NCI-H524 treated with DMSO at 0.1 percent for 48 hours (cell line): ENCODE measurements at regions not wholly inside any gene's neighbourhood (a gene's known extent, or its start where the extent isn't known, plus 50 kb on each side); places are given as distances from the start of the nearest gene placed in this dataset.
"Not testable (repeated sequence)": the region's sequence is repeated elsewhere in the genome, so short reads cannot be mapped to it uniquely, and the experiment has no call there.

Experiments used
- DNase-seq: peaks from one replicate; lab custom pipeline; 2025; lab: John Stamatoyannopoulos, UW

- no peak for DNase-seq
These were observed 56.5 kb downstream of the KCTD12 start for GRCh38 chr13:76829572-76830327.

GRCh38 chr13:76828316-76828741, 57.9 kb downstream of the KCTD12 start:
- no peak for DNase-seq

GRCh38 chr13:76826527-76826926, 59.7 kb downstream of the KCTD12 start:
- no peak for DNase-seq

GRCh38 chr13:76825430-76825829, 60.8 kb downstream of the KCTD12 start:
- no peak for DNase-seq

GRCh38 chr13:76823969-76824368, 62.2 kb downstream of the KCTD12 start:
- no peak for DNase-seq

- no peak for DNase-seq
These were observed 63.4 kb downstream of the KCTD12 start for GRCh38 chr13:76822698-76823267.

- DNase-seq = not testable (repeated sequence)
These were observed 65.0 kb downstream of the KCTD12 start for GRCh38 chr13:76821222-76821621.

- DNase-seq = no peak
These were observed 65.4 kb downstream of the KCTD12 start for GRCh38 chr13:76820759-76821158.

GRCh38 chr13:76816394-76816793, 69.8 kb downstream of the KCTD12 start:
- no peak for DNase-seq

GRCh38 chr13:76815344-76815743, 70.9 kb downstream of the KCTD12 start:
- DNase-seq = no peak

- DNase-seq = no peak
These were observed 72.3 kb downstream of the KCTD12 start for GRCh38 chr13:76813891-76814290.

GRCh38 chr13:76813000-76813691, 73.1 kb downstream of the KCTD12 start:
- no peak for DNase-seq

GRCh38 chr13:76812206-76812897, 73.9 kb downstream of the KCTD12 start:
- DNase-seq = peak; percentile 86

GRCh38 chr13:76809389-76809788, 76.8 kb downstream of the KCTD12 start:
- DNase-seq = no peak

GRCh38 chr13:76808927-76809326, 77.3 kb downstream of the KCTD12 start:
- DNase-seq = no peak

GRCh38 chr13:76804801-76805200, 81.4 kb downstream of the KCTD12 start:
- no peak for DNase-seq

GRCh38 chr13:76803831-76804230, 82.4 kb downstream of the KCTD12 start:
- no peak for DNase-seq

GRCh38 chr13:76800943-76801342, 85.3 kb downstream of the KCTD12 start:
- DNase-seq = no peak

GRCh38 chr13:76799696-76800095, 86.5 kb downstream of the KCTD12 start:
- DNase-seq = no peak

GRCh38 chr13:76798037-76798436, 88.2 kb downstream of the KCTD12 start:
- no peak for DNase-seq

- DNase-seq = no peak
These were observed 88.8 kb downstream of the KCTD12 start for GRCh38 chr13:76797361-76797760.

- no peak for DNase-seq
These were observed 89.4 kb downstream of the KCTD12 start for GRCh38 chr13:76796851-76797250.
